MM.1S (cell line): ENCODE measurements at regions not wholly inside any gene's neighbourhood (a gene's known extent, or its start where the extent isn't known, plus 50 kb on each side); places are given as distances from the start of the nearest gene placed in this dataset.

Experiments used
- CTCF ChIP-seq: fragments of 300-600 bp; sonication (generic); IDR thresholded peaks from 2 replicates; pipeline ENCODE4 v1.5.1; 2016; ENCODE audit warnings: antibody characterized with exemption, low read length, mixed read lengths
- EZH2 ChIP-seq: fragments of 300-600 bp; sonication (generic); optimal IDR thresholded peaks from 2 replicates; pipeline ENCODE3; 2017; ENCODE audit warnings: low read depth, mild to moderate bottlenecking, antibody characterized with exemption, low read length, mixed read lengths
- EZH2phosphoT487 ChIP-seq: fragments of 300-600 bp; sonication (generic); IDR thresholded peaks from 2 replicates; pipeline ENCODE4 v1.6.1; 2018; ENCODE audit warnings: antibody characterized with exemption, low read length

- no peak for TF ChIP-seq CTCF
- TF ChIP-seq EZH2phosphoT487: no peak
- no peak for TF ChIP-seq EZH2
These were observed 344.7 kb downstream of the PCDH10 start for GRCh38 chr4:133493776-133494175.
